ENCODE measurements at regions not wholly inside any gene's neighbourhood (a gene's known extent, or its start where the extent isn't known, plus 50 kb on each side); places are given as distances from the start of the nearest gene placed in this dataset.

GRCh38 chrX:22396408-22396807 lies 123.7 kb downstream of the CBLL2 start:
- DNase-seq = no peak

DNA sequence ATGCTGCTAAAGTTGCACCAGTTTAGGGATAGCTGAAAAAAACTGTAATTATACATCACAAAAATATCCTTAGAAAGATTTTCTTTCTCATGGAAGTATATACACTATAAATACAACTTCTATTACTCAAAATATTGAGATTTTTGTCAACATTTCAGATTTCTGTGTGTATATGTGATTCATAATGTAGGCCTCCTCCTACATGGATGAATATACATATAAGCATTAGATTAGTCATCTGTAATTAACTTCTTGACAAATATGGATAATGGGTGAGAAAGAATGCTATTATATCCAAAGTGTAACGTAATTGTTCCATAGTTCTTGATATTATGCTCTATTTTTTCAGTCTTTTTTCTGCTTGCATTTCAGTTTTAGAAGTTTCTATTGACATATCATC lies 124.9 kb downstream of the CBLL2 start:
- no peak for DNase-seq

- DNase-seq = no peak
These were observed 126.9 kb downstream of the CBLL2 start for GRCh38 chrX:22399437-22400192.

GRCh38 chrX:22404297-22404696 lies 131.6 kb downstream of the CBLL2 start:
- no peak for DNase-seq

- DNase-seq = no peak
These were observed 133.6 kb downstream of the CBLL2 start for GRCh38 chrX:22406201-22406737.

GRCh38 chrX:22409418-22409817 lies 136.7 kb downstream of the CBLL2 start:
- DNase-seq = no peak

- no peak for DNase-seq
These were observed 151.6 kb downstream of the CBLL2 start for GRCh38 chrX:22424122-22424915.

DNA sequence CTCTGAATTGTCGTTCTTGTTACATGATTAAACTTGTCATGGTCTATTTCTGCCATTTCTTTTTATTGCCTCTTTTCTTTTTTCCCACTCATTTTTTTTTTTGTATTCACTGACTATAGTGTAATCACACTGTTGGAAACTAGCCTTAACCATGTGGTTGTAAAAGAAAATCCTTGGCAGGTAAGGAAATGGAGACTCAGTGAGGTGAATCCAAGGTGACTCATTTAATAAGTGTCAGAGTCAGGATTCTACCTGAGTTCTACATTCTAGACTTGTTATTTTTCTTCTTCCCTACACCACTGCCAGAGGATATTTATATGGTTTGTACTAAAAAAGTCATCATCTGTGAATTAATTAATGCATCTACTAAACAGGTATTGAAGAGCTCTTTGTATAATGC lies 152.2 kb downstream of the CBLL2 start:
- DNase-seq = no peak

- DNase-seq = no peak
These were observed 157.0 kb downstream of the CBLL2 start for GRCh38 chrX:22429704-22430103.

DNA sequence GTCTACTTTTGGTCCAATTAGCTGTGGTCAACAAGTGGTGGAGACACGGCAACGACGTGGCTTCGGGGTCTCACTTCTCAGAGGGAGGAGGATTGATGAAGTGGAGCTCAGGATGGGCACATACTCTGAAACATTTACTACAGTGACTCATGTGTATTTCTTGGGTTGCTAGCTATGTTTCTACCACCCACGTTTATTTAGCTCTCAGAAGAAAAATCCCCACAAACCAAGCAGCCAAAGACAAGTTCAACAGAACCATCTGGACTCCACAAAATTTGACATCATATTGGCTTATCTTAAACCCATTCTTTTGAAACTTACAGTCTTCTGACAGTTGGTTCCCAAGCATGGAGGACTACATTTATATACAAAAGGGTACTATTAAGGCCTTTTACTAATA lies 158.0 kb downstream of the CBLL2 start:
- DNase-seq = no peak

DNA sequence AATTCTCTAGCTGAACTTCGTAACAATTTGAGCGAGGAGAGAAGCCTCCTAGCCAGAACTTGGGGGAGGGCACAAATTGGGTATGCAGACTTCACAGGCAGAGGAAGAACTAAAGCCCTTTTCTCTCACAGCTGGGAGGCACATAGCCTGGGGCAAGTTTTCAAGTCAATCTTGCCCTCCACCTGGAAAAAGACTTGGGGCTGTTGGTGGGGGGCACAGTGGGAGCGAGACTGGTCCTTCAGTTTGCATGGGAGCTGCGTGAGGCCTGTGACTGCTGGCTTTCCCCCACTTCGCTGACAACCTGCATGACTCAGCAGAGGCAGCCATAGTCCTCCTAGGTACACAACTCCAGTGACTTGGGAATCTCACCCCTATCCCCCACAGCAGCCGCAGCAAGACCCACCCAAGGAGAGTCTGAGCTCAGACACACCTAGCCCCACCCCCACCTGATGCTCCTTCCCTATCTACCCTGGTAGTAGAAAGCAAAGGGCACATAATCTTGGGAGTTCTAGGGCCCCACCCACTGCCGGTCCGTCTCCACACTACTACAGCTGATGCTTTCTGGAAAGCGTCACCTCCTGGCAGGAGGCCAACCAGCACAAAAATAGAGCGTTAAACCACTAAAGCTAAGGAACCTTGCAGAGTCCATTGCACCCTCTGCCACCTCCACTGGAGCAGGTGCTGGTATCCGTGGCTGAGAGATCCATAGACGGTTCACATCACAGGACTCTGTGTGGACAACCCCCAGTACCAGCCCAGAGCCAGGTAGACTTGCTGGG lies 160.8 kb downstream of the CBLL2 start:
- no peak for DNase-seq

DNA sequence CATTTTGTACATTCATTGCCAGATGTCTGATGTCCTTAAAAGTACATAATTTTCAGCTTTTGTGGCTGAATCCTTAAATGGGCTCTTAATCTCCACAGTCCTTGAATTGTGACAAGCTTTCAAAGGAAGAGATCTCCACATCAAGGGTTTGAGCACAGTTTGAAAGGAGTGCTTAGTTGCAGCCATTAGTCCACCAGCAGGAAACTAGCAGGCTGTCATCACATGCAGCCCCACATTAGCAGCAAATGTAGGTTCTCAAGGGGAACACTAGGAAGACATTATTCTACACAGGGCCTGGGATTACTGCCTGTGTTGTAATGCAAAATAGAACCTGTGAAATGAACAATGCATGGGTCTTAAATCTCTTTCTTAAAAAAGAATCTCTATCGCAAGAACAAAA lies 173.2 kb downstream of the CBLL2 start:
- DNase-seq = no peak

DNA sequence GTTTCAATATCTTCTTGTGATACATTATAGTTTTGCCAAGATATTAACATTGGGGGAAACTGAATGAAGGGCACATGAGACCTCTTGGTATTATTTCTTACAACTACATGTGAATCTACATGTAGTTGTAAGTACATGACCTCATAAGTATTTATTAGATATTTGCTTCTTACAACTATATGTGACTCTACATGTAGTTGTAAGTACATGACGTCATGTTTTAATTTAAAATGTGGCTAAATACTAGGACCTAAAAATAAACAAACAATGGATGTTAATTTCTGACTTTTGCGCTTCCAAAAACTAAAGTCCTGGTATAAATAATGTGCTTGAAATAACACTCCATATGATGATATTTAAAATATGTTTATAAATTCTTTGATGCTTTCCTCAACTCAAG lies 190.2 kb downstream of the CBLL2 start:
- no peak for DNase-seq

DNA sequence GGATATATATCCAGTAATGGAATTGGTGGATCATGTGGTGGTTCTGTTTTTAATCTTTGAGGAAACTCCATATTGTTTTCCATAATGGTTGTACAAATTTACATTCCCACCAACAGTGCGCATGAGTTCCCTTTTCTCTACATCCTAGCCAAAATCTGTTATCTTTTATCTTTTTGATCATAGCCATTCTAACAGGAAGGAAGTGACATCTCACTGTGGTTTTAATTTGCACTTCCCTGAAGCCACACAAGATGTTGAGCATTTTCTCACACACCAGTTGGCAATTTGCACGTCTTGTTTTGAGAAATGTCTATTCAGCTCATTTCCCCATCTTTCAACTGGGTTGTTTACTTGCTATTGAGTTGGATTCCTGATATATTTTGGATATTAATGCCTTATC lies 194.9 kb downstream of the CBLL2 start:
- no peak for DNase-seq

DNA sequence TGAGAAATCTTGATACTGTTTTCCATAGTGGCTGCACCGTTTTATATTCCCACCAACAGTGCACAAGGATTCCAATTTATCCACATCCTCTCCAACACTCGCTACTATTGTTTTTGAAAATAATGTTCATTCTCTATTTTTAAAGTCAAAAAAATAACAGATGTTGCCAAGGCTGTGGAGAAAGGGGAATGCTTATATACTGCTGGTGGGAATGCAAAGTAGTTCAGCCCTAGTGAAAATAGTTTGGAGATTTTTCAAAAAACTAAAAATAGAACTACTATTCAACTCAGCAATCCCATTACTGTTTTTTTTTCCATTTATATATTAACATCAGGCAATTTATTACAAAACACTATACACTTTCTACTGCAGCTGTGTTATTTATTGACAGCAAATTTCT lies 208.7 kb downstream of the CBLL2 start:
- no peak for DNase-seq

DNA sequence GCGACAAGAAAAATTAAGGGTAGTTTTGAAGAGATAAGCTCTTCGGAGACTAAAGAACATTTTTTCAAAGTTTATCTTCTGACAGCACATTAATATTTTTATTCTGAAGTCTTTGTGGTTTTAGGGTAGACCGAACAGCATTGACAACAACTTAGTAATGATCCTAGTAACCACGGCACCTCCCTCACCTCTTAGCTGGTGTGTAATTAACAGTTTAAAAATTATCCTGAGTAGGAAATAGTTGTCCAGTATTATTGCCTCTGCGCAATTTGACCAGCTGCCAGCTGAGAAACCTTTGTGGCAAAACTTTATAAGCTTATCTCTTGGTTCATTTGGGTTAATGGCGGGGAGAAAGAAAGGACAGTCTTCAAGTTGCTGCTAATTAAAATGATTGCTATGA lies 213.6 kb downstream of the CBLL2 start:
- DNase-seq = no peak

GRCh38 chrX:22516893-22517292 lies 244.2 kb downstream of the CBLL2 start:
- no peak for DNase-seq

DNA sequence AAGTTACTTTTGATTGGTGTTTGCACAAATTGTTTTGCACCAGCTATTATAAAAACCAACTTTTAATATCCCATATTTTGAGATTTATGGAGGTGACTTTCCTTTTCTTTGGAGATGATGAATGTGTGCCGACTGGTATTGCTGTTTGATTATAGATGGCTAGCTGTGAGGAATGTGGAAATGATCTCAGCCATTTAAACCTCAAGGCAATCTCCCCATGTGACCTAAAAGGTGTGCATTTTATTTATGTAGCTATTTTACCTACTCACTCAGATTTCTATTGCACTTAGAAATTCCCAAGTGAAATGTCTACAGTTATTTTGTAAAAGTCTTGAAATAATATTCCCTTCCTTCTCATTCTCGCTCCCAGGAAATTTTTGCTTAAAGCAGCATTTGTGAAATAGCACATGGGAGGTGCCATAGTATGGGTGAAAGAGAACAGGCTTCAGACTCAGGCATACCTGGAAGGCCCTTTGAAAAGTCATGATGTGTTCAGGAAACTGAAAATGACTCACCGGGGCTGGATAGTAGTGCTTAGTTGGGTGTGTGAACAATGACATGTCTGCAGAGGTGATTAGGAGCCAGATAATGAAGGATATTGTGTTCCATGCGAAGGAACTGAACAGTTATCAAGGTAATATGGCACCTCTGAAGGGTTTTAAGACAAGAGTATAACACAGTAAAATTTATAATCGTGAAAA lies 247.6 kb downstream of the CBLL2 start:
- DNase-seq = no peak

DNA sequence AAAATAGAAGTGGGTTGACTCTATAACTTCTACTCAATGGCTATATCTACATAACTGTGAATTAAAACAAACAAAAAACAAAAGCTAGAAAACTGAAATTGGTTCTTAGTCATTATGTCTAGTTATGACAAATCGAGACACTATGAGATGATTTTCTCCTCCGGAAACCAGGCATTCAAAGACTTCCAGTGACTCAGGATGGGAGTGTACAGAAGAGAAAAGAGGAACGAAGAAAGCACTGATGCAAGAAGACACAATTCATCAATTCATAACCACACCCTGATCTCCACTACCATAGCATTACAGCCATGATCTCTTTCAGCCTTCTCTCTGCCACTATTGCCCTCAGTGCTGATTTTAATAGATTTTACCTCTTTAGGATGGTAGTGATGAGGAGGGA lies 253.6 kb downstream of the CBLL2 start:
- no peak for DNase-seq

GRCh38 chrX:22527302-22527701 lies 254.6 kb downstream of the CBLL2 start:
- no peak for DNase-seq

GRCh38 chrX:22533898-22534297 lies 261.2 kb downstream of the CBLL2 start:
- DNase-seq = no peak

DNA sequence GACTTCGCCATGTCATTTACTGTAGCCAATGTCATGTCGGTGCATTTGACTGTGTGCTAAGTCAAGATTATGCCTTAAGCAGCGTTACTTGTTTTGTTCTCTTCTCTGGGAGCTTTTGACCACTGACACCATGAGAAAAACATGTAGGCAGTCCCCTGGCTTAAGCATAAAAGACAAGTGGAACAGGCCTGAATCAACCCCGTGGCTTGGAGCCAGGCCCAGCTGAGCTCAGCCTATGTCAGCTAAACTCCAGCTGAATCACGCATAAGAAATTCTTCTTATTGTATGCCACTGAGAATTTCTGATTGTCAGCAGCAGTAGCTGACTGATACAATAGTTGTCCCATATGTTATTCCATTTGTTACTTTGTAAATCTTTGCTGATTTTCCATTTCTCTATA lies 261.9 kb downstream of the CBLL2 start:
- DNase-seq = no peak
